ENCODE measurements at regions not wholly inside any gene's neighbourhood (a gene's known extent, or its start where the extent isn't known, plus 50 kb on each side); places are given as distances from the start of the nearest gene placed in this dataset.

- no peak for TF ChIP-seq CTCF (IDR thresholded peaks at IDR 0.05; ENCODE audit: extremely low read depth in 1 of 2, insufficient read depth in 1 of 2, low read depth in 1 of 2, low read length in 2 of 2)
- TF ChIP-seq FOS (IDR thresholded peaks at IDR 0.05; ENCODE audit: borderline replicate concordance, insufficient read depth, low read length): no peak
These were observed 440.4 kb upstream of the SALL1 start for GRCh38 chr16:51591480-51591879.

Measured in endothelial cell of umbilical vein (primary cell).